Neuronal stem cell (in vitro differentiated cells): ENCODE measurements at regions not wholly inside any gene's neighbourhood (a gene's known extent, or its start where the extent isn't known, plus 50 kb on each side); places are given as distances from the start of the nearest gene placed in this dataset.

ENCODE experiments used
- DNase-seq: peaks from one replicate; pipeline ENCODE4 v3.0.0-alpha.2; 2013; ENCODE audit warnings: low spot score
- H2AFZ ChIP-seq: one replicate; pipeline ENCODE4 v1.6.1; 2013; ENCODE audit warnings: mild to moderate bottlenecking, low read length, inconsistent platforms
- H2AK5ac ChIP-seq: 2 replicates; pipeline ENCODE4 v1.6.1; 2013; ENCODE audit warnings: low read depth, mild to moderate bottlenecking, inconsistent platforms, low read length, moderate library complexity, mixed read lengths
- H2BK120ac ChIP-seq: 2 replicates; pipeline ENCODE4 v1.6.1; 2013; ENCODE audit warnings: low read depth, mild to moderate bottlenecking, inconsistent platforms, low read length, moderate library complexity, mixed read lengths
- H2BK12ac ChIP-seq: one replicate; pipeline ENCODE4 v1.6.1; 2013; ENCODE audit warnings: low read length, inconsistent platforms
- H2BK15ac ChIP-seq: 2 replicates; pipeline ENCODE4 v1.6.1; 2013; ENCODE audit warnings: mild to moderate bottlenecking, low read length, inconsistent platforms, mixed read lengths
- H2BK5ac ChIP-seq: one replicate; pipeline ENCODE4 v1.6.1; 2013; ENCODE audit warnings: inconsistent platforms, mild to moderate bottlenecking, low read length, moderate library complexity
- H3K14ac ChIP-seq: one replicate; pipeline ENCODE4 v1.6.1; 2013; ENCODE audit warnings: low read length, inconsistent platforms
- H3K18ac ChIP-seq: 2 replicates; pipeline ENCODE4 v1.6.1; 2013; ENCODE audit warnings: low read length, inconsistent platforms
- H3K23ac ChIP-seq: 2 replicates; pipeline ENCODE4 v1.6.1; 2013; ENCODE audit warnings: low read depth, mild to moderate bottlenecking, mixed read lengths, low read length, inconsistent platforms; ENCODE audit not compliant: poor library complexity
- H3K27ac ChIP-seq: replicated peaks from 3 replicates; pipeline ENCODE4 v1.5.1; 2013; ENCODE audit warnings: low read length, inconsistent platforms
- H3K27me3 ChIP-seq, 3 experiments: 2 replicates each; pipeline ENCODE4 v1.6.1; 2013; ENCODE audit warnings: low read length in 3 of 3, mild to moderate bottlenecking in 2 of 3, inconsistent platforms in 1 of 3, low read depth in 1 of 3, mixed read lengths in 1 of 3, moderate library complexity in 1 of 3; ENCODE audit not compliant: control insufficient read depth in 3 of 3, insufficient read depth in 3 of 3
- H3K36me3 ChIP-seq, 2 donors: replicated peaks in 1 of 2; 2 replicates each; pipeline ENCODE4 v1.6.1; 2013; ENCODE audit warnings: low read length in 2 of 2; ENCODE audit not compliant: control insufficient read depth in 2 of 2, insufficient read depth in 2 of 2
- H3K4ac ChIP-seq: 2 replicates; pipeline ENCODE4 v1.6.1; 2013; ENCODE audit warnings: inconsistent platforms, mild to moderate bottlenecking, low read length, moderate library complexity
- H3K4me1 ChIP-seq, 2 donors: 1 replicate in 1 of 2; 2 replicates in 1 of 2; pipeline ENCODE4 v1.6.1; 2013; ENCODE audit warnings: low read length in 2 of 2, low read depth in 1 of 2; ENCODE audit not compliant: control insufficient read depth in 2 of 2, insufficient read depth in 1 of 2
- H3K4me2 ChIP-seq: one replicate; pipeline ENCODE4 v1.6.1; 2013; ENCODE audit warnings: mild to moderate bottlenecking, low read length, inconsistent platforms; ENCODE audit not compliant: insufficient read depth, poor library complexity, severe bottlenecking
- H3K4me3 ChIP-seq, 2 donors: 2 replicates each; pipeline ENCODE4 v1.5.1; 2013; ENCODE audit warnings: low read length in 2 of 2, mild to moderate bottlenecking in 2 of 2, inconsistent platforms in 1 of 2, moderate library complexity in 1 of 2
- H3K79me1 ChIP-seq: one replicate; pipeline ENCODE4 v1.6.1; 2013; ENCODE audit warnings: low read depth, mild to moderate bottlenecking, inconsistent platforms, low read length, moderate library complexity
- H3K9ac ChIP-seq: one replicate; pipeline ENCODE4 v1.6.1; 2013; ENCODE audit warnings: mild to moderate bottlenecking, low read depth, low read length, inconsistent platforms; ENCODE audit not compliant: poor library complexity
- H3K9me3 ChIP-seq, 2 donors: replicated peaks in 1 of 2; 2 replicates each; pipeline versions ENCODE3 to v1.6.1; 2013; ENCODE audit warnings: low read length in 2 of 2, mild to moderate bottlenecking in 2 of 2, inconsistent platforms in 1 of 2, low read depth in 1 of 2, mixed read lengths in 1 of 2, moderate library complexity in 1 of 2; ENCODE audit not compliant: control insufficient read depth in 2 of 2, insufficient read depth in 1 of 2
- H4K8ac ChIP-seq: one replicate; pipeline ENCODE4 v1.6.1; 2013; ENCODE audit warnings: low read depth, mild to moderate bottlenecking, inconsistent platforms, low read length, moderate library complexity
- H4K91ac ChIP-seq: one replicate; pipeline ENCODE4 v1.6.1; 2013; ENCODE audit warnings: low read length, low read depth, mild to moderate bottlenecking, inconsistent platforms; ENCODE audit not compliant: poor library complexity
- WGBS, 2 donors: extraction: QIAGEN DNeasy Blood & Tissue Kit; methylation state at CpG; one replicate each; pipeline ENCODE4 v1.1.7; 2013; ENCODE audit warnings: missing lambda C conversion rate in 2 of 2, mixed read lengths in 1 of 2; ENCODE audit not compliant: insufficient read length in 2 of 2, insufficient replicate concordance in 1 of 2; ENCODE audit errors: extremely low coverage in 2 of 2; 5-methylcytosine and 5-hydroxymethylcytosine counted together

GRCh38 chr12:17139931-17140330, 534.0 kb upstream of the LMO3 start:
- Histone ChIP-seq H3K4me1 (peaks cover 0 to 1% of the 10 kb centered on the region in 2 donors), H3K9me3 (no peaks in the 10 kb centered on the region), H3K79me1 (no peaks in the 10 kb centered on the region), H2BK15ac (no peak overlapping the region), H2AK5ac (no peak overlapping the region), H3K4me2 (no peak overlapping the region), H4K91ac (no peak overlapping the region), H3K14ac (no peak overlapping the region), H3K27me3 (no peaks in the 10 kb centered on the region), H3K23ac (no peak overlapping the region), H3K18ac (no peak overlapping the region), H2BK120ac (no peak overlapping the region), H2BK5ac (no peak overlapping the region), H3K36me3 (no peaks in the 10 kb centered on the region), H3K4ac (no peak overlapping the region), H3K4me3 (no peak overlapping the region), H3K27ac (no peak overlapping the region), H3K9ac (no peak overlapping the region), H2AFZ (no peak overlapping the region), H2BK12ac (no peak overlapping the region), H4K8ac (no peak overlapping the region)
- DNase-seq, result no peak
- no CpG with 5 or more reads among the region's 2 CpGs for WGBS, 2 donors

GRCh38 chr12:17137396-17137795, 531.4 kb upstream of the LMO3 start:
- Histone ChIP-seq H3K14ac (no peak overlapping the region), H3K4me2 (no peak overlapping the region), H2AK5ac (no peak overlapping the region), H2AFZ (no peak overlapping the region), H2BK5ac (no peak overlapping the region), H2BK12ac (no peak overlapping the region), H3K27ac (no peak overlapping the region), H4K91ac (no peak overlapping the region), H4K8ac (no peak overlapping the region), H3K27me3 (no peaks in the 10 kb centered on the region), H2BK120ac (no peak overlapping the region), H3K4ac (no peak overlapping the region), H3K9ac (no peak overlapping the region), H2BK15ac (no peak overlapping the region), H3K9me3 (no peaks in the 10 kb centered on the region), H3K18ac (no peak overlapping the region), H3K36me3 (no peaks in the 10 kb centered on the region), H3K79me1 (no peaks in the 10 kb centered on the region), H3K4me1 (peaks cover 0 to 1% of the 10 kb centered on the region in 2 donors), H3K4me3 (no peak overlapping the region), H3K23ac (no peak overlapping the region)
- DNase-seq, result no peak
- no CpG with 5 or more reads among the region's 3 CpGs for WGBS, 2 donors

DNA sequence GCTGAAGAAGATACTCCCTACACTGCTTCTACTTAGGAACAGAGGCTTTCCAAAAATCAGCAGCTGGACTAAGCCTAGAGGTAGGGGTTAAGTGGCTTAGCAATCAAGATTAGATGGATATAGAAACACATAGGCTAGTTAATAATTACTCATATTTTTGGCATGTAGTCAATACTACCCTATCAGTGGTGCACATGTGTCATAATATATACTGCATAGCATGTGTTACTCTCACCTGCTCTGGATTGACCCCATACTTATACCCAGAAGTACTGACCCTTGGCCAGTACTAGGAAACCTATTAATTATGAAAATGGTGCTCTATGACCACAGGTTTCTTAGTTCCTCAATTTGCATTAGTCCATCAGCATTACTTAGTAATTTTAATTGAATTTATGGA, 528.4 kb upstream of the LMO3 start:
- no peaks in the 10 kb centered on the region for H3K4me1 ChIP-seq
- H2BK15ac ChIP-seq, result no peak overlapping the region
- H3K27ac ChIP-seq, result no peak overlapping the region
- H3K9ac ChIP-seq, result no peak overlapping the region
- no peak overlapping the region for H2BK5ac ChIP-seq
- H3K14ac ChIP-seq, result no peak overlapping the region
- H2BK120ac ChIP-seq, result no peak overlapping the region
- no peak overlapping the region for H3K23ac ChIP-seq
- no peak overlapping the region for H4K8ac ChIP-seq
- no peak overlapping the region for H3K4me2 ChIP-seq
- H3K27me3 ChIP-seq, result no peaks in the 10 kb centered on the region
- DNase-seq, result no peak
- H2AFZ ChIP-seq, result no peak overlapping the region
- no peak overlapping the region for H4K91ac ChIP-seq
- H3K36me3 ChIP-seq, result no peaks in the 10 kb centered on the region
- H3K4me3 ChIP-seq, result no peak overlapping the region
- no peak overlapping the region for H3K18ac ChIP-seq
- H3K79me1 ChIP-seq, result no peaks in the 10 kb centered on the region
- H3K4ac ChIP-seq, result no peak overlapping the region
- no peaks in the 10 kb centered on the region for H3K9me3 ChIP-seq
- H2AK5ac ChIP-seq, result no peak overlapping the region
- no peak overlapping the region for H2BK12ac ChIP-seq

GRCh38 chr12:17132336-17132735, 526.4 kb upstream of the LMO3 start:
- no peak for DNase-seq
- no peaks in the 10 kb centered on the region for H3K36me3 ChIP-seq
- no peak overlapping the region for H3K4me3 ChIP-seq
- no peak overlapping the region for H2AK5ac ChIP-seq
- H4K8ac ChIP-seq, result no peak overlapping the region
- WGBS, 2 donors, result no CpG with 5 or more reads among the region's 4 CpGs
- H2BK120ac ChIP-seq, result no peak overlapping the region
- H2AFZ ChIP-seq, result no peak overlapping the region
- H3K4me1 ChIP-seq, result no peaks in the 10 kb centered on the region
- no peaks in the 10 kb centered on the region for H3K79me1 ChIP-seq
- no peak overlapping the region for H3K27ac ChIP-seq
- H3K4ac ChIP-seq, result no peak overlapping the region
- H3K23ac ChIP-seq, result no peak overlapping the region
- H3K14ac ChIP-seq, result no peak overlapping the region
- H4K91ac ChIP-seq, result no peak overlapping the region
- H3K27me3 ChIP-seq, result no peaks in the 10 kb centered on the region
- H3K18ac ChIP-seq, result no peak overlapping the region
- no peak overlapping the region for H2BK15ac ChIP-seq
- no peak overlapping the region for H3K9ac ChIP-seq
- no peak overlapping the region for H2BK12ac ChIP-seq
- no peak overlapping the region for H3K4me2 ChIP-seq
- H2BK5ac ChIP-seq, result no peak overlapping the region
- no peaks in the 10 kb centered on the region for H3K9me3 ChIP-seq
